ENCODE measurements at regions not wholly inside any gene's neighbourhood (a gene's known extent, or its start where the extent isn't known, plus 50 kb on each side); places are given as distances from the start of the nearest gene placed in this dataset.

DNA sequence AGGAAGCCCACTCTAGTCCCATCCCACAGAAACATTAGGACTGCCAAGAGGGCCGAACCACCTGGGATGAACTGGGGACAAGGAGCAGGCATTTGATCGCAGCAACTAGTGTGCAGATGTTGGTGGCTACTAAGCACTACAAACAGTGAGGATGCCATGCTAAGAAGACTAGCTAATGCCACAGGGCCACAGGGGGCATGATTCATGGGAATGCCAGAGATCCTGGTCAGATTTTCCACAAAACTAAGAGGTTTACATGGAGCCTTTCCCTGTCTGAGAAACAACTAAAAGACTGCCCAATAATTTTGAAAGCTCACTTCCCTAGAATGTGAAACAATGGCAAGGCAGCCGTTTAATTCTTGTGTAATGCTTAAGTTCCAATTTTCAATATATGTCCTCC is 375.9 kb upstream of the PTCHD4 start:
- no peak for ATAC-seq (replicated peaks in 1 of 2)

DNA sequence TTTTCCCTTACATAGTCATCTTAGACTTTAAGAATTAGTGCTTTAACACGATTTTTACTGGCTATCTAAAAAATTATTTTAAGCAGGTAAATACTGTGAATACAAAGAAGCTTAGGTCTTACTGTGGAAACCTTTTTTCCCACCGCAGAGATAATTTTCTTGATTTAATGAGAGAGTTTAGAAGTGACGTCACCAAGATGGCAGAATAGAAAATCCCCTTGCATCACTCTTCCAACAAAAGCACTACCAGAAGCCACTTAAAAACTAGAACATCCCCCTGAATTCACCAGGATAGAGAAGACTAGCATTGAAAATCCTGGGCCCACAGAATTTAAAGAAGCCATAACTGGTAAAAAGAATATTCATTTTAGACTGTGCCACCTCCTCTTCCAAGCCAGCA is 375.4 kb upstream of the PTCHD4 start:
- DNase-seq = no peak
- Mint-ChIP-seq H3K27ac (no peak overlapping the region), H3K9me3 (peaks cover 1 to 7% of the 10 kb centered on the region in 2 donors), H3K4me1 (ENCODE audit: low read depth) (no peaks in the 10 kb centered on the region), H3K27me3 (ENCODE audit: low read depth) (no peaks in the 10 kb centered on the region), H3K36me3 (ENCODE audit: insufficient read depth in 2 of 2) (no peaks in the 10 kb centered on the region), H3K4me3 (no peak overlapping the region)
- no peak for ATAC-seq (replicated peaks in 1 of 2)

More for the DNA sequence above, 375.9 kb upstream of the PTCHD4 start:
- H3K36me3 Mint-ChIP-seq (ENCODE audit: insufficient read depth in 2 of 2) = no peaks in the 10 kb centered on the region
- no peaks in the 10 kb centered on the region for H3K4me1 Mint-ChIP-seq (ENCODE audit: low read depth)
- no peak overlapping the region for H3K27ac Mint-ChIP-seq
- no peak for DNase-seq
- no peak overlapping the region for H3K4me3 Mint-ChIP-seq
- H3K27me3 Mint-ChIP-seq (ENCODE audit: low read depth) = no peaks in the 10 kb centered on the region
- H3K9me3 Mint-ChIP-seq = peaks cover 3 to 9% of the 10 kb centered on the region in 2 donors

DNA sequence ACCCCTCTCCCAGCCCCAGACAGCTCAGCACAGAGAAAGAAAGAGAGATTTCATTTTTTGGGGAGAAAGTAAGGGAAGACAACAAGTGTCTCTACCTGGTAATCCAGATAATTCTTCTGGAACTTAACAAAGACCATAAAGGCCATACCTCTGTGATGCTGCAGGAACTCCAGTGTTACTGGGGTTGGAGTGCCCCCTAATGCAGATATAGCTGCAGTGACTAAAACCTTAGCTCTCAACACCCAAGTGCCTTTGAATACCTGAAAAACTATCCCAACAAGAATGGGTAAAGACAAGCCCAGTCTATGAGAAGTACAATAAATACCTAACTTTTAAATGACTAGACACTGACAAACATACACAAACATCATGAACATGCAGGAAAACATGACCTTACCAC is 365.3 kb upstream of the PTCHD4 start:
- no peak overlapping the region for H3K4me3 Mint-ChIP-seq
- DNase-seq = no peak
- H3K27me3 Mint-ChIP-seq (ENCODE audit: low read depth) = no peaks in the 10 kb centered on the region
- ATAC-seq (replicated peaks in 1 of 2) = no peak
- peaks cover 4 to 10% of the 10 kb centered on the region in 2 donors for H3K9me3 Mint-ChIP-seq
- no peaks in the 10 kb centered on the region for H3K36me3 Mint-ChIP-seq (ENCODE audit: insufficient read depth in 2 of 2)
- no peak overlapping the region for H3K27ac Mint-ChIP-seq
- H3K4me1 Mint-ChIP-seq (ENCODE audit: low read depth) = no peaks in the 10 kb centered on the region

DNA sequence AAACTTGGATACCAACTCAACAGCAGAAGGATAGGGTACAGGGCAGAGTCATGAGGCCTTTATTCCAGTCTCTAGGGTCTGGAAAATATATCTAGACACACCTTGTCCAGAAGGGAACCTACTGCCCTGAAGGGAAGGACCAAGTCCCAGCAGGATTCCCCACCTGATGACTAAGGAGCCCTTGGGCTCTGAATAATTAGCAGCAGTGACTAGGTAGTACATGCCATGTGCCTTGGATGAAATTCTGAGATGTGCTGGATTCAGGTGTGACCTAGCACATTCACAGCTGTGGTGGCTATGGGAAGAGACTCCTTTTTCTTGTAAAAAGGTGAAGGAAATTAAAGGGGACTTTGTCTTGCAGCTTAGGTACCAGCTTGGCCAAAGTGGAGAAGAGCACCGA is 364.3 kb upstream of the PTCHD4 start:
- no peaks in the 10 kb centered on the region for H3K4me1 Mint-ChIP-seq (ENCODE audit: low read depth)
- ATAC-seq (replicated peaks in 1 of 2) (no peak), DNase-seq (no peak)
- H3K27me3 Mint-ChIP-seq (ENCODE audit: low read depth) = no peaks in the 10 kb centered on the region
- no peak overlapping the region for H3K27ac Mint-ChIP-seq
- no peaks in the 10 kb centered on the region for H3K36me3 Mint-ChIP-seq (ENCODE audit: insufficient read depth in 2 of 2)
- H3K9me3 Mint-ChIP-seq = peaks cover 4 to 10% of the 10 kb centered on the region in 2 donors
- no peak overlapping the region for H3K4me3 Mint-ChIP-seq

DNA sequence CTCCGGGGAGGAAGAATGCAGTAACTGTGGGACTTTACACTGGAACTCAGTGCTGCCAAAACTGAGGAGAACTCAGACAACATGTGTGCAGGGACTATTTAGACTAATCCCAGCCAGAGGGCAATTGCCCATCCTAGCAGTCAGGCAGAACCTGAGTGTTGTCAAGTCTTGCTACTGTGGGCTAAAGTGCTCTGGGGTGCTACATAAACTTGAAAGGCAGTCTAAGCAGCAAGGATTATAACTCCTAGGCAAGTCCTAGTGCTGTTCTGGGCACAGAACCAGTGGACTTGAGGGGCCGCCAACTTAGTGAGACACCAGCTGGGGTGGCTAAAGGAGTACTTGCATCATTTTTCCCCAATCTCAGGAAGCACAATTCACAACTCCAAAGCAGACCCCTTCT is 363.8 kb upstream of the PTCHD4 start:
- DNase-seq (no peak), ATAC-seq (replicated peaks in 1 of 2) (no peak)
- Mint-ChIP-seq H3K4me3 (no peak overlapping the region), H3K27me3 (ENCODE audit: low read depth) (no peaks in the 10 kb centered on the region), H3K4me1 (ENCODE audit: low read depth) (no peaks in the 10 kb centered on the region), H3K9me3 (peaks cover 4 to 10% of the 10 kb centered on the region in 2 donors), H3K27ac (no peak overlapping the region), H3K36me3 (ENCODE audit: insufficient read depth in 2 of 2) (no peaks in the 10 kb centered on the region)

DNA sequence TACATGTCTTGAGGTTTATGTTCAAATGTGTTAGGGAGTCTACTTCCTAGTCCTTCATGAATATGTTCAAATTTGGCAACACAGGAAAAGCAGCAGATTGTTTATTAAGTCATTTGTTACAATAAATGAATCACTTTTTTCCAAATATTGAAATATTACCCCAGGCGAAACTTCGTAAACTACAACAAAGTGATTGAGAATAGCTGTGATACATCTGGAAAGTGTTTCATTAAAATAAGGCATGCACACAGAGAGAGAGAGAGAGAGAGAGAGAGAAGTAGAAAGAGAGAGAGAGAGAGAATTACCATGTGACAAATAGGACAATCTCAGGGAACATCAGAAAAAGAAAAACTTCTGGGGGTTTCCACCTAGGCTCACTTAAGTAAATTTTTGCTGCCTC is 363.1 kb upstream of the PTCHD4 start:
- Mint-ChIP-seq H3K27me3 (ENCODE audit: low read depth) (no peaks in the 10 kb centered on the region), H3K36me3 (ENCODE audit: insufficient read depth in 2 of 2) (no peaks in the 10 kb centered on the region), H3K4me3 (no peak overlapping the region), H3K9me3 (peaks cover 4 to 10% of the 10 kb centered on the region in 2 donors), H3K27ac (no peak overlapping the region), H3K4me1 (ENCODE audit: low read depth) (no peaks in the 10 kb centered on the region)
- DNase-seq (no peak), ATAC-seq (replicated peaks in 1 of 2) (no peak)

DNA sequence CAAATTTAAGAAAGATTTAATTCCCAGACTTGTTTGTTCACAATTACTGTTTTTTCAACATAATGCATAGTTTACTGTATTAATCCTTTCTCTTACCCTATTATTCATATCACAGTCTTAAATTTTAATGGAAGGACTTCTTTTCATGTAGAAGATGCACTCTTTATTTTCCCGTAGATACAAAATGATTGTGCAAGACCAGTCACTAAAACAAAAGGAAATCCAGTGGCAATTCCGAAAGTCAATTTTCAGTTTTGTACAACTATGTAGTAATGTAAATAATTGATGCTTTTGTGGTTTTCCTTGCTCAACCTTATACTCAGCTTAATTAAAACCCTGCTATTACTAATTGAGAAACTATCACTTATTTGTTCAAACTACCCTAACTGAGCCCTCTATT is 361.5 kb upstream of the PTCHD4 start:
- Mint-ChIP-seq H3K4me3 (no peak overlapping the region), H3K27ac (no peak overlapping the region), H3K9me3 (peaks cover 4% of the 10 kb centered on the region in 2 donors), H3K36me3 (ENCODE audit: insufficient read depth in 2 of 2) (no peaks in the 10 kb centered on the region), H3K4me1 (ENCODE audit: low read depth) (no peaks in the 10 kb centered on the region), H3K27me3 (ENCODE audit: low read depth) (no peaks in the 10 kb centered on the region)
- DNase-seq (no peak), ATAC-seq (replicated peaks in 1 of 2) (no peak)

DNA sequence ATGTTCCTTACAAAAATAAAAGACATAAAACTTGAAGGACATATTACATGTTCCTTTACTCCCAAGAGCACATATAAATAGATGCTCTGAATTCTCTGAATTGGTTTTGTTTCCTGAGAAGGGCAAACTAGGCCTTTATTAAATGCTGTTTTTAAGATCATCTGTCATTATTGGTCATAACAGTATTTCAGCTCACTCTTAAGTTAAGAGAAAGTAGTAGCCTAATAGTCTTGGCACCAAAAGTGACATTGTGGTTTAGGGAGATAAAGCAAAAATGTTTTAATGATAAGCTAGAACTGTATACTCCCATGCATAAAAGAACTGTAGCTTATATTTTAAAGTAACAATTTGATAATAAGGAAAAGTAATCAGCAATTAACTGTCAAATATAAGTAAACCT is 361.1 kb upstream of the PTCHD4 start:
- no peaks in the 10 kb centered on the region for H3K36me3 Mint-ChIP-seq (ENCODE audit: insufficient read depth in 2 of 2)
- no peak overlapping the region for H3K4me3 Mint-ChIP-seq
- H3K27ac Mint-ChIP-seq = no peak overlapping the region
- no peaks in the 10 kb centered on the region for H3K4me1 Mint-ChIP-seq (ENCODE audit: low read depth)
- ATAC-seq (replicated peaks in 1 of 2) (no peak), DNase-seq (no peak)
- no peaks in the 10 kb centered on the region for H3K27me3 Mint-ChIP-seq (ENCODE audit: low read depth)
- peaks cover 6% of the 10 kb centered on the region in 2 donors for H3K9me3 Mint-ChIP-seq

DNA sequence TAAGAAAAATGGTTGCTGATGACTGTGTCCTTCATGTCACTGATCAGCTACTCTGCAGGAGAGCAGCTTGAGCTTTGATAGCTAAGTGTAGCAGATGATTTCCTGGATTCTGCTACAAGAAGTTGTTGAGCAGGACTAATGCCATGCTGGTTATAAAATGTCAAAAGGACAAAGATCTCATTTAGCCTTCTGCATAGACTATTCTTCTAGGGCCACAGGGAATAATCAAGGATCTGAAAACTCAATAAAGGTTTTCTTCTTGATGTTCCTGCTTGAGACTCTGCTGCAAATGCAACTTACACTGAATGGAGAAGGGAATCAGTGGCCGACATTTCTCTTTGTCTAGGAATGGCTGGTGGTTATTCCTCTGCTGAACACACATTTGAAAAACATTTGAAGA is 360.3 kb upstream of the PTCHD4 start:
- DNase-seq (no peak), ATAC-seq (replicated peaks in 1 of 2) (no peak)
- no peaks in the 10 kb centered on the region for H3K27me3 Mint-ChIP-seq (ENCODE audit: low read depth)
- no peak overlapping the region for H3K4me3 Mint-ChIP-seq
- H3K27ac Mint-ChIP-seq = no peak overlapping the region
- H3K4me1 Mint-ChIP-seq (ENCODE audit: low read depth) = no peaks in the 10 kb centered on the region
- no peaks in the 10 kb centered on the region for H3K36me3 Mint-ChIP-seq (ENCODE audit: insufficient read depth in 2 of 2)
- H3K9me3 Mint-ChIP-seq = peaks cover 2 to 4% of the 10 kb centered on the region in 2 donors

DNA sequence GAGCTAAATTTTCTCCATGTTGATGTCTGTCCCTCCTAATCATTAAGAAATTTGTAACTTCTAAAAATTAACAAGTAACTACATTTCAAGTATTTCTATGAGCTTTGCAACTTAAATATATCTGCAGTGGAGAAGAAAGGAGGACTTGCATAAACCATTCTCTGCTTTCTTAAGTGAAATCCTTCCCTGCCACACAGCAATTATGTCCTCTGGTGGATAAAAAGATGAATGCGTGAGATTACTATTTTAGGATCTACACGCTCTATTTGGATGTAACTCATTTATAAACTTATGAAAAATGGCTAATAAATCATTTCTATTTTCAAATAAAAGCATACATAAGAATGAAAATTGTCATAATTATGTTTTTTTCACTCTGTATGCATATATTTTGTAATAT is 338.0 kb upstream of the PTCHD4 start:
- ATAC-seq (replicated peaks in 1 of 2) = no peak
- H3K27me3 Mint-ChIP-seq (ENCODE audit: low read depth) = no peaks in the 10 kb centered on the region

DNA sequence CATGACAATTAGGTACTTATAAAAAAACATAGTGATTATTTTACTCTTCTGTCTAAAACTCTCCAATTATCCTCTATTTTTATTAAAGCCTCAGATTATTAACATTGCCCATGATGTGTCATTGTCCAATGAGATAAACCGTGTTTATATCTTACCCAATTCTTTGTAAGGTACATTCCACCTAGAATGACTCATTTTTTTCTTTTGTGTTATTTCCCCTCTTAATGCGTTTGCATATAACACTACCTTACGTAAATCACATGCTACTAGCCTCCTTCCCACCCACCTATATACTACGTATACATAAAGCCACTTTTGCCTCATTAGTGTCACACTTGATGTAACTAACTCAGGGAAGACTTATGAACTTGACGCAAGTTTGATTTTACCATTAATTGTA is 336.3 kb upstream of the PTCHD4 start:
- Mint-ChIP-seq H3K4me1 (ENCODE audit: low read depth) (no peaks in the 10 kb centered on the region), H3K27me3 (ENCODE audit: low read depth) (no peaks in the 10 kb centered on the region), H3K36me3 (ENCODE audit: insufficient read depth in 2 of 2) (no peaks in the 10 kb centered on the region), H3K27ac (no peak overlapping the region), H3K4me3 (no peak overlapping the region), H3K9me3 (peaks cover 6 to 17% of the 10 kb centered on the region in 2 donors)
- no peak for ATAC-seq (replicated peaks in 1 of 2)
- no peak for DNase-seq

More for the DNA sequence above, 338.0 kb upstream of the PTCHD4 start:
- Mint-ChIP-seq H3K4me1 (ENCODE audit: low read depth) (no peaks in the 10 kb centered on the region), H3K36me3 (ENCODE audit: insufficient read depth in 2 of 2) (no peaks in the 10 kb centered on the region), H3K4me3 (no peak overlapping the region), H3K27ac (no peak overlapping the region), H3K9me3 (peaks cover 6 to 21% of the 10 kb centered on the region in 2 donors)
- DNase-seq = no peak

DNA sequence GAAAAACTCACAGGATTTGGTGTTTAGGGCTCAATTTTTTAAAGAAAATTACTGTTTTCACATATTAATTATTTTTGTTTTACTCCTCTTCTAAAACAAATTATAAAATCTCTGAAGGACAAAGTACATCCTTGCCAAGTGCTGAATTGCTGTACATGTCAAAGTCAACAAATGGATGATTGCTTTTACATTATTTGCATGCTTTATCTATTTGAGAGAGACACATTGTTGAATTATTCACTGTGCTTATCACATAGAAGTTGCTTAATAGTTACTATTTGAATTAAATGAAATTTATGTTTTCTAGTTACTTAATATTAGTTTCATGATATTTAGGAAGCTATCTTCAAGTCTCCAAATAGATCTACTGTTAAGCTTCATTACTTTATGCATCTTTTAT is 318.6 kb upstream of the PTCHD4 start:
- ATAC-seq (replicated peaks in 1 of 2) = no peak
- no peak overlapping the region for H3K4me3 Mint-ChIP-seq
- H3K9me3 Mint-ChIP-seq = peaks cover 2 to 5% of the 10 kb centered on the region in 2 donors
- no peaks in the 10 kb centered on the region for H3K36me3 Mint-ChIP-seq (ENCODE audit: insufficient read depth in 2 of 2)
- H3K4me1 Mint-ChIP-seq (ENCODE audit: low read depth) = no peaks in the 10 kb centered on the region
- no peaks in the 10 kb centered on the region for H3K27me3 Mint-ChIP-seq (ENCODE audit: low read depth)
- DNase-seq = no peak
- no peak overlapping the region for H3K27ac Mint-ChIP-seq

DNA sequence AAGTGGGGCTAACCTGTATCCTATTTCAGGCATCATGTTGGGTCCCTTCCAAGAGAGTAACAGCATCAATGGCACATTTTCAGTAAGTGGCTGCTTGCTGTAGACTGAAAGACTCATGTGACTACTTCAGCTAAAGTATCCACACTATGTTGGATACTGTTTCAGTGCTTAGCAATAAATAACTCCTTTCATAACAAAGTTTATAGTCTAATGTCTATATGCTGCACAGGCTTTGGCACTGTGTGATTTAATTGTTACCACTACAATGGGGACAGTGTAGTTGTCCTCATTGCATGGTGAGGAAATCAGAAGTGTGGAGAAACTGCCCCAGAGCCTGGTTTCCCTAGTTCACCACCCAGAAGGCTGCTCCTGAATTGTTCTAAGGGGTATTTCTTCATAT is 318.0 kb upstream of the PTCHD4 start:
- Mint-ChIP-seq H3K4me3 (no peak overlapping the region), H3K4me1 (ENCODE audit: low read depth) (no peaks in the 10 kb centered on the region), H3K27me3 (ENCODE audit: low read depth) (no peaks in the 10 kb centered on the region), H3K36me3 (ENCODE audit: insufficient read depth in 2 of 2) (no peaks in the 10 kb centered on the region), H3K27ac (no peak overlapping the region), H3K9me3 (peaks cover 2 to 5% of the 10 kb centered on the region in 2 donors)
- DNase-seq = no peak
- no peak for ATAC-seq (replicated peaks in 1 of 2)

DNA sequence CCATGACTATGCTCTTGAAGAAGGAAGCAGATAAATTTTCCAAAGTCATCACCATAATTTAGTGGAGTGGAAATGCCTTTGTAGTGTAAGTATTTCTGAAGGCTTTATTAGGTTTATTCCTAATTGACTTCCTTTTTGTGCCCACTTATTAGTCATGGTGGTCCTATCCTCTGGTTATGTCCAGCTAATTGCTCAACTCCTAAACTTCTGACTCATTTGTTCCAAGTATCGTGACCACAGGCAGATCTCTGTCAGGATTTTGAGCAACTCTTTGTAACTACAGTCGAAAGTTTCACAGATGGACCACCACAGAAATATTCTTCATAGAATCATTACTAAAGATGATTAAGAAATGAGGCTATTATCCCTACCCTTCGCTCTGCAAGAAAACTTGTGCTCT is 315.6 kb upstream of the PTCHD4 start:
- no peaks in the 10 kb centered on the region for H3K36me3 Mint-ChIP-seq (ENCODE audit: insufficient read depth in 2 of 2)
- DNase-seq (no peak), ATAC-seq (replicated peaks in 1 of 2) (no peak)
- no peaks in the 10 kb centered on the region for H3K27me3 Mint-ChIP-seq (ENCODE audit: low read depth)
- no peak overlapping the region for H3K27ac Mint-ChIP-seq
- H3K4me3 Mint-ChIP-seq = no peak overlapping the region
- H3K9me3 Mint-ChIP-seq = peaks cover 2 to 4% of the 10 kb centered on the region in 2 donors
- no peaks in the 10 kb centered on the region for H3K4me1 Mint-ChIP-seq (ENCODE audit: low read depth)

Measured in activated T-cell treated with anti-CD3 and anti-CD28 coated beads, Interleukin-2, amount 50 U/mL, for 72 hours (primary cell).